ENCODE measurements at regions not wholly inside any gene's neighbourhood (a gene's known extent, or its start where the extent isn't known, plus 50 kb on each side); places are given as distances from the start of the nearest gene placed in this dataset.

GRCh38 chr7:46146454-46147255 is 225.6 kb upstream of the IGFBP3 start:
- DNase-seq = no peak

DNA sequence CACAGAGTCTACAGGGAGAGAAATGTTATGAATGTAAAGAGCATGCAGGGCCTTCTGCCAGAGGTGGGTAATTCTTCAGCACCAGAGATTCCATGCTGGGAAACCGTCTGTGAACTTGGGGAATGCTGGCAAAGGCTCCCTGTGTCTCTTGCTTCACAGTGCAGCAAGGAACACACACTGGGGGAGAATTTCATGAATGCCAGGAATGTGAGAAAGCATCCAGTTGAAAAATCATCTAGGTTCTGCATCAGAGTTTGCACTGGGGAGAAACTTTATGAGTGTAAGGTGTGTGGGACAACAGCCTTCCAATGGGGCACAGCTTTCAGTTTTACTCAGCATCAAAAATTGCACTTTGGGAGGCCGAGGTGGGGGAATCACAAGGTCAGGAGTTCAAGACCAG is 224.3 kb upstream of the IGFBP3 start:
- no peak for DNase-seq

DNA sequence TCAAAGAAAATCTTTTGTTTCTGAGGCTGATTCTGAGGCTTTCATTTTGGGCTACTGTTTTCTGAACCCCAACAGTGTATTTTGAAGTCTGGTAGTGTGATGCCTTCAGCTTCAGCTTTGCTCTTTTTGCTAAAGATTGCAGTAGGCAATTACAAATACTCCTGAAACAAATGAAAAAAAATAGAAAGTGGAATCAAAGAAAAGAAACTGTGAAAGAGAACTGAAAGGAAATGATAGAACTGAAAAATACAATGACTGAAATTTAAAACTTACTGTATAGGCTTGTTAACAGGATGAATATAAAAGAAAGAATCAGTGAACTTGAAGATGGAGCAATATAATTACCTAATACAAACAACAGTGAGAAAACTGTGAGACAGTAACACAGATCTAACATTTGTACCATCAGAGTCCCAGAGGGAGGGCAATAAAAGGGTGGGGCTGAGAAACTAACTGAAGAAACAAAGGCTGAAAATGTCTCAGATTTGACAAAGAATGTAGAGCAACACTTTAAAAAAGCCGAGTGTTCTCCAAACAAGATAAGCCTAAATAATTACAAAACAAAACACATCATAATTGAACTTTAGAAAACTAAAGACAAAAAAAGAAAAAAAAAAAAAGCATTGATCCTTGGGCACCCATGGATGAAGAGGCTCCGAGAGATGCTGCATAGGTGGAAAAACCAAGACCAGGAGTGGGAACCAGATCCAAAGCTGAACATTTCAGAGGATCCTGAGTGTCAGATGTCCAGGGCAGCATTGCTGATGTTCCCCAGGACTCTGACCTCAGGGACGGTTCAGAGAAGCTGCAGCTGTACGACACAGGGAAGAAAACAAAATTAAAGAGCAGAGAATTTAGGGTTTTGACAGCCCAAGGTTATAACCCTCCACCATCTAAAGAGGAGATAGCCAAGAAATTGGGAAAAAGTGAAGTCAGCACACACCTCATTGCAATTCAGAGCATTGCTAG is 223.2 kb upstream of the IGFBP3 start:
- DNase-seq = no peak

DNA sequence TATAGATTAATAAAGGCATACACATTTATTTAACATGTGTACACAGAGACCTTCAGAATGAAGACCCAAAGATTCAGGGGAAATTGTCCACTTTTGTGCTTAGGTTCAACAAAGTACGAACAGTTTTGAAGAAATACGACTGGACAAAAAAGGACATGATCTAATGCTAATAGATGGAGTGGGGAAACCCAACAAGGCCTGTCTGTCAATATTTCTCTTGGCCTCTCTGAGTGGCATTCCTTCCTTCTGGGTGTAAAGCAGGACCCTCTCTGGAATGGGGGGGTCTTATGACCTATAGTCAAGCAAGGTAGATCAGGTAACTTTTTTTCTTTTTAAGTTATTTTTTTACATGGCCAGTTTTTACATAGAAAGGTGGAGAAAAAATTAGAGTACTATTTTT is 222.3 kb upstream of the IGFBP3 start:
- DNase-seq = no peak

DNA sequence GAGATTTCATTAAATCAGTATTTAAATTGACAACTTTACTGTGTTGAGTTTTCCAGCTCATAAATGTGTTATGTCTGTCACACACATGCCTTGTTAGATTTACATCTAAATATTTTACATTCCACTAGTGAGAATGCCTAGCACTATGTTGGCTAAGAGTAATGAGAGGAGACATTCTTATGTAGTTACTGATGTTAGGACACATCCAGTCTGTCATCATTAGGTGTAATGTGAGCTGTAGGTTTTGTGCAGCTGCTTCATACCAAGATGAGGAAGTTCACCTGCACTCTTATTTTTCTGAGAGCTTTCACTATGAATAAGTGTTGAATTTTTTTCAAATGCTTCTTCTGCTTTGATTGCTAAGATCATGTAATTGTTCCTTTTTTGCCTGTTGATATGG is 218.0 kb upstream of the IGFBP3 start:
- DNase-seq = no peak

GRCh38 chr7:46137725-46138124 is 216.7 kb upstream of the IGFBP3 start:
- no peak for DNase-seq

DNA sequence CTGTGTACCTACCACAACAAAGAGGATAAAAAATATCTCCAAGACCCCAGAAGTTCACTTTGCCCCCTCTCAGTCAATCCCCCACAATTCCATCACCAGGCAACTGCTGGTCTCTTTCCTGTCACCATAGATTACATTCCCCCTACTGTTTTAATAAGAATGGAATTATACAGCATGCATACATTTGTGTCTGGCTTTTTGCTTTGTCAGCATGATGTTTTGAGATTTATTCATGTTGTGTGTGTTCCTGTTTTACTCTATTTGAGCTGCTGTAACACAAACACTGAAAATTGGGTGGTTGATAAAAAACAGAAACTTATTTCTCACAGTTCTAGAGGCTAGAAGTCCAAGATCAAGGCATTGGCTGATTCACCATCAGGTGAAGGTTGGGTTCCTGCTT is 214.5 kb upstream of the IGFBP3 start:
- no peak for DNase-seq

DNA sequence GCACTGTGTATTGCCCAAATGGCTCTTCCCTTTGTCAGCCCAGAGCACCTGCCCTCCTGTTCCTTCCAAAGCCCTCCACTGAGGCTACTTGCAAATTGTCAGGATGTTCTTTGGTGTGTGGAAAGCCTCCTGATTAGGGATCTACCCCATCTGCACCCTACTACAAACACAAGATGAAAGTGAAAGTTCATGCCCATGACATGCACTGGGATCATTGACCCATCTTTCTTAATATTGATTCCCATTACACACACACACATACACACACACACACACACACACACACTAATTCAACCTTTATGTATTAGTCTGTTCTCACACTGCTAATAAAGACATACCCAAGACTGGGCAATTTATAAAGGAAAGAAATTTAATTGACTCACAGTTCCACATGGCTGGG is 213.7 kb upstream of the IGFBP3 start:
- no peak for DNase-seq

DNA sequence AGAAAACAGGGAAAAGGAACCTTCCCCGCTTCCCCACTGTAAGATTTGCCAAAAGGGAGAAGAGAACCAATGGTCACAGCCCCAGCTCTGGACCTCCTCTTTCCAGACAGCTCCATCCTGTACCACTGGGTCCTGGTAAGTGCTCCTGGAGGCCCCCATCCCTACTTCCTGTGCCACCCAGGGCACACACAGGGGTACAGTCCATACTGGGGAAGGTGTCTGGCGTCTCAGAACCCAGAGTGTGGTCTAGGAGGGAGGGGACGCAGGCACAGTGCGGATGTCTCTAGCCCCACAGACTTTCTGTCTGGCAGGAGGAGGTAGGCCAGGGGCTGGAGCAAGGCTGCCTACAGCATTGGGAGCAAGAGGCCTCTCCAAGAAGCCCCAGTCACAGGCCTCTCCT is 213.3 kb upstream of the IGFBP3 start:
- DNase-seq = no peak

DNA sequence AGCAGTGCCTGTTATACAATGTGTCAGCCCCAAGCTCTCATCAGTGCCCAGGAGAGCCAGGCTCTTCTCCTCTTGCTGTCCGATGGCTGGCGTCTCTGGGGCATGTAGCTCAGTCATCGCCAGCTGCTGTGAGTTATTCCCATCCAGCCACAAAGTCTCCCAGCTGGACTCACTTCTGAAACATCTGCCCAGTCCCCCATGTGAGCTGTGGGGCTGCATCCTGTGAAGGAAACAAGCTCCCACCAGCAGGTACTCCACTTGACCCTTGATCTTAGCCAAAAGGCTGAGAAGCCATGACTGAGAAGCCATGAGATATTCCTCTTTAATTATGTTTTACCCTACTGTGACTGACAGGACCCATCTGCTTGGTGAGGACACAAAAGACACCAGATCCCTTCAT is 212.7 kb upstream of the IGFBP3 start:
- no peak for DNase-seq

GRCh38 chr7:46133072-46133471 is 212.0 kb upstream of the IGFBP3 start:
- no peak for DNase-seq

DNA sequence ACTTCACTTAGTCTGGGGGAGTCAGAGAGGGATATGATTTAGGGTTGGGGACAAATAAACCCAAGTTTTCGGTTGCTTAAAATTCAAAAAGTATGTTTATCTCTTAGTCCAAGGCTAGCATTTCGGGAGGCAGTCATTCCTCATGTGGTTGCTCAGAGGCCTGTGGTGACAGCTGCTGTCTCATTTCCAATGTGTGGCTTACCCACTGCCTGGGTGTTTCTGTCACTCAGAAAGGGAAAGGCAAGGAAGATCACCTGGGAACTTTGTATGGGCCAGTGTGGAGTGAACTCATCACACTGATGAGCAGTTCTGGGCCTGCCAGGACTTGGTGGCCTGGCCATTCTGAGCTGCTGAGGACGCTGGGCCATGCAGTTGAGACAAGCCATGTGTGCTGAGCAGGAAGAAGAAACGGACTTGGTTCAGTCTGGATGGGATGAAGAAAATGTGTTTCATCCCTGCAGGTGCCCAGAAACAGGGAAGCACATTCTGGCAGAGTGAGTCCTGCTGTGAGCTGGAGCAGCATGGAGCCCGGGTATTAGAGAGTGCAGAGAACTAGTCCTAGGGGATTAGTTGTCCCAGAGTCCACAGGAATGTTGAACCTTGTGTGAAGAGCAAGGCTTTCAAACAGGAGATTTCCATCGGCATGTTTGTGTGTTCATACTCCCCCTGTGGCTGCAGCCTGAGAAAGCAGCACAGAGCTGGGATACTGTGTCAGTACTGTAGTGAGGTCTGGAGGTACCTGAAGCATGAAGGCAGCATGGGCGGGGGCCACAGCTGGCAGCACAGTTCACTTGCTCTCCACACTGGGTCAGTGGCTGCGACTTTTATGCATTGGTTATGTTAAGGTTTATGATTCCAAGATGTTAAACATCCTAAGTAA is 211.1 kb upstream of the IGFBP3 start:
- DNase-seq = no peak

GRCh38 chr7:46129831-46130230 is 208.8 kb upstream of the IGFBP3 start:
- DNase-seq = no peak

DNA sequence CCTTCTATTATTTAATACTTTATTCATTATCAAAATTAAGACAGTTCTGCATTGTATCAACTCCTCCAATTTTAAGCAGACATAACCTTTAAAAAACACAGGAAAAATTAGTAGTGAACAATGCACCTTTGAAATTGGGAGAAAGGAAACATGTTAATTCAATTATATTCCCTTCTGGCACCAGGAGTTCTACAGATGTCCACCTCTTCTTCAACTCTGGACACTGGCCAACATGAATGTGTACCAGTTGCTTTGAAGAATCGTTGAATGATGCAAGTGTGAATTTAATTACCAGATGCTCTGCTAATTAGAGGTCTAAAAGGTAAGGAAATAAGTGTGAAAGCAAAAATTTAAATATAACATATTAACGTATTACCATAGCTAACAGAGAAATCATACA is 206.7 kb upstream of the IGFBP3 start:
- no peak for DNase-seq

DNA sequence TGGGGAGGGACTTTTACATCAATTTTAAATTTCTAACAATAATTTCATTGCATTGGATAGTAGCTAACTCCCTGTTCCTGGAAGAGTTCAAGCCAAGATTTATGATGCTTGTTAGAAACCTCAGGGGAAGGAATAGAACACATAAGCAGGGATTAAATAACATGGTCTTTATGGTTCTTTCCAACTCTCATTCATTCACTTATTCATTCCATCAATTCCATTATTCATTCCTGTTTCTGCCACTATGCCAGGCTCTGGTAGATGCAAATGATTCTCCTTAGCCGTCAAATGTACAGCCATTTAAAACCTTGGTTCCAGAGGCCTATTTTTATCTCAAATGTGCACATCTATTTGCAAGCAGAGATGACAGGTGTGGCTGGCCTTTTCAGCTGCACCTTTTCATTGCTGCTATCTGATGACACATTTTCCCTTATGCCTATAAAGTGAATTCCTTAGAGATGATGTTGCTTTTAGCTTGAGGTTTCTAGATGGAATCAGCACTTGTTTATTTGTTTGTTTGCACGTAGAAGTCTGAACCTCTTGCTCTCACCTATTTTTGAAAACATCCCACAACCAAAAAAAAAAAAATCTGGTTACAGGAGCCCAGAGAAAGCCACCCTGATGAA is 205.7 kb upstream of the IGFBP3 start:
- no peak for DNase-seq

- DNase-seq = no peak
Measured at GRCh38 chr7:46123756-46124343, 202.8 kb upstream of the IGFBP3 start.

GRCh38 chr7:46115410-46115809 is 194.3 kb upstream of the IGFBP3 start:
- DNase-seq = no peak

- DNase-seq = no peak
Measured at GRCh38 chr7:46109437-46109836, 188.4 kb upstream of the IGFBP3 start.

DNA sequence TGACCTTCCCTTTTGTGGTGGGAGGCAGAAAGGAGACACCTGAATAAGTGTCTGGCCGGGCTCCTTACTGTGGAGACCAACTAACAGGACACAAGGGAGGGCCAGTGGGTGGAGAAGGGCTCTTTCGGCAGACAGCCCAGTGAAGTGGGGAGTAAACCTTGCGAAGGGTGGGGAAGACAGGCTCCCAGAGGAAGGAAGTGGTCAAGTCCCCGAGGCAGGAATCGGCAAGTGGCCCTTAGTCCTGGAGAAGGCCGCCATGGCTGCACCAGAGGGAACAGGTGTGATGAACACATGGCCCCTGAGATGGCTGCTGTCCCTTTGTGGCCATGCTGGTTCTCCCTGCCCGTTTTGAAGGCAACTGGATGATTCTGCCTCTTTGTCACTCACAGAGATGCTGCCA is 187.2 kb upstream of the IGFBP3 start:
- no peak for DNase-seq

GRCh38 chr7:46107610-46108217 is 186.6 kb upstream of the IGFBP3 start:
- DNase-seq = no peak

DNA sequence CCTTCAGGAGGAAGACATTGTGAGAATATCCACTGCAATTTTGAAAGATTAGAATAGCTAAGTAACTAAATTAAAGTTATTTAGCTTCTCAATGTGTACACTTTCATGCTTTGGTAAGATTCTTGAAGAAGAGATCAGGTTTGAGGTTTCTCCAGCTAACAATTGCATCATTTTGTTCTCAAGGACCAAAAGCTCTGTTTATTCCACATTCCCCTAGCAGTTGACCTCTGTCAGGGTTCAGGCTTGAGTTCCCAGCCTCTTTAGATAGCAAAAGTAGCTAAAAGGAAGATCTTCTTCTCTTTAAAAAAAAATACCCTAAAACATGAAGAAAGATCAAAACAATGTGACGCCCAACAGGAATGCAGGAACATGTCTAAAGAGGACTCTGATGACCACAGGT is 179.4 kb upstream of the IGFBP3 start:
- no peak for DNase-seq

GRCh38 chr7:46099076-46099475 is 178.0 kb upstream of the IGFBP3 start:
- no peak for DNase-seq

All from CD4-positive, alpha-beta T cell treated with Interleukin-21 for 1 hour (primary cell).